NCI-H1417 treated with DMSO at 0.1 percent for 48 hours (cell line): ENCODE measurements at regions not wholly inside any gene's neighbourhood (a gene's known extent, or its start where the extent isn't known, plus 50 kb on each side); places are given as distances from the start of the nearest gene placed in this dataset.

Source experiments
- DNase-seq: peaks from one replicate; lab custom pipeline; 2025; lab: John Stamatoyannopoulos, UW

GRCh38 chr4:166628454-166628853, 605.8 kb downstream of the SPOCK3 start:
- DNase-seq, result no peak

- DNase-seq, result no peak
These were observed 598.9 kb downstream of the SPOCK3 start for GRCh38 chr4:166635367-166635766.

GRCh38 chr4:166637816-166638215, 596.5 kb downstream of the SPOCK3 start:
- DNase-seq, result no peak

- no peak for DNase-seq
These were observed 579.1 kb downstream of the SPOCK3 start for GRCh38 chr4:166655231-166655630.

- DNase-seq, result no peak
These were observed 578.6 kb downstream of the SPOCK3 start for GRCh38 chr4:166655705-166656104.

GRCh38 chr4:166657261-166657660, 577.0 kb downstream of the SPOCK3 start:
- no peak for DNase-seq

GRCh38 chr4:166658585-166658984, 575.7 kb downstream of the SPOCK3 start:
- no peak for DNase-seq

- no peak for DNase-seq
These were observed 571.9 kb downstream of the SPOCK3 start for GRCh38 chr4:166662266-166662843.

- DNase-seq, result no peak
These were observed 564.0 kb downstream of the SPOCK3 start for GRCh38 chr4:166670341-166670740.

- DNase-seq, result no peak
These were observed 560.4 kb downstream of the SPOCK3 start for GRCh38 chr4:166673911-166674310.

GRCh38 chr4:166675411-166675810, 558.9 kb downstream of the SPOCK3 start:
- no peak for DNase-seq

- no peak for DNase-seq
These were observed 553.5 kb downstream of the SPOCK3 start for GRCh38 chr4:166680796-166681195.

- no peak for DNase-seq
These were observed 552.1 kb downstream of the SPOCK3 start for GRCh38 chr4:166682200-166682599.
